GM12873 (cell line): ENCODE measurements at regions not wholly inside any gene's neighbourhood (a gene's known extent, or its start where the extent isn't known, plus 50 kb on each side); places are given as distances from the start of the nearest gene placed in this dataset.

ENCODE experiments used
- TF ChIP-seq, protein P1 (sequence below): IDR thresholded peaks from 2 replicates; pipeline ENCODE4 v1.5.1; 2012; ENCODE audit warnings: low read depth, mild to moderate bottlenecking, moderate library complexity, low read length, control low read depth; ENCODE audit not compliant: insufficient read depth; ENCODE audit errors: missing control alignments

DNA sequence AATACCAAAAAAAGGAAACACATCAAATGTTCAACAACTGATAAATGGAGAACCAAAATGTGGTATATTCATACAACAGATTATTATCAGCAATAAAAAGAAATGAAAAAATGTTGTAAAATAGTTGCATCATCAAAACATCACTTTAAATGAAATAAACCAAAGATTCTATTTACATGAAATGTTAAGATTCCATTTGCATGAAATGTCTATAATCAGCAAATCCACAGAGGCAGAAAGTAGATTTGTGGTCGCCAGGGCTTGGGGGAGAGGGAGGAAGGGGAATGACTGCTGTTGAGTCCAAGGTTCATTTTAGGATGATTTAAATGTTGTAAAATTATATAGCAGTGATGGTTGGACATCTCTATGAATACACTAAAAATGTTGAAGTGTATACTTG lies 181.9 kb downstream of the RTP5 start:
- TF ChIP-seq, protein P1, sequence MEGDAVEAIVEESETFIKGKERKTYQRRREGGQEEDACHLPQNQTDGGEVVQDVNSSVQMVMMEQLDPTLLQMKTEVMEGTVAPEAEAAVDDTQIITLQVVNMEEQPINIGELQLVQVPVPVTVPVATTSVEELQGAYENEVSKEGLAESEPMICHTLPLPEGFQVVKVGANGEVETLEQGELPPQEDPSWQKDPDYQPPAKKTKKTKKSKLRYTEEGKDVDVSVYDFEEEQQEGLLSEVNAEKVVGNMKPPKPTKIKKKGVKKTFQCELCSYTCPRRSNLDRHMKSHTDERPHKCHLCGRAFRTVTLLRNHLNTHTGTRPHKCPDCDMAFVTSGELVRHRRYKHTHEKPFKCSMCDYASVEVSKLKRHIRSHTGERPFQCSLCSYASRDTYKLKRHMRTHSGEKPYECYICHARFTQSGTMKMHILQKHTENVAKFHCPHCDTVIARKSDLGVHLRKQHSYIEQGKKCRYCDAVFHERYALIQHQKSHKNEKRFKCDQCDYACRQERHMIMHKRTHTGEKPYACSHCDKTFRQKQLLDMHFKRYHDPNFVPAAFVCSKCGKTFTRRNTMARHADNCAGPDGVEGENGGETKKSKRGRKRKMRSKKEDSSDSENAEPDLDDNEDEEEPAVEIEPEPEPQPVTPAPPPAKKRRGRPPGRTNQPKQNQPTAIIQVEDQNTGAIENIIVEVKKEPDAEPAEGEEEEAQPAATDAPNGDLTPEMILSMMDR, result no peak

DNA sequence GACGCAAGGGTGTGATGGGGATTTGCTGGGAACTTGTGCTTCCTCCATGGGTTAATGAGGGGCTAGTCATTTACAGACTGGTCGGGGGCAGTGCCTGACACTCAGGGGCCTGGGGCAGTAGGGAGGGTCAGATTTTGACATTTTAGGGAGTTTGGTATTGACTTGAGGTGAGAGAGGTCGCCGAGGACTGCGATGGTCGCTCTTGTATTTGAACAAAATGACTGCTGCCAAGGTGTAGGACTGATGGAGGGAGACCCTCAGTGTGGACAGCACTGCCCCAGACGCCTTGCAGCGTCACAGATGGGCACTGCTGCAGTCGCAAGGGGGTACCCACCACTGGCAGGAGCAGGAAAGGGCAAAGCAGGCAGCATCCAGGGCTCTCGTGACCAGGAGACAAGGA lies 182.9 kb downstream of the RTP5 start:
- TF ChIP-seq, protein P1, result no peak

DNA sequence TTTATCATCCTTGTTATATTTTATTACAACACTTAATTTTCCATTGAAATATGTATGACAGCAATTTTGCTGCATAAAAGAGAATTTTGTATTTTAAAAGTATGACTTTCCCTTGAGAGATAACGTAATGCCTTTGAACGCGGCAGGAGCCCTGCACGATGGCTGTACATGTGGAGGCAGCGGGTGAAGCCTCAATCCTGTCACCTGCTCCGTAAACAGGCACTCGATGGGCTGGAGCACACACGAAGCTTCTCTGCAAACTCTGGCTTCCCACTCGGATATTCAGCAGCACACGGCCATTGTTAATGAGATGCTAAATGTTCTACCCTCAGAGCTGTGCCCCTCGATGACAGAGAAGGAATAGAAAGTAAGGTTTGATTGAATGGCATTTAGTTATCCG lies 184.4 kb downstream of the RTP5 start:
- TF ChIP-seq, protein P1, result no peak

DNA sequence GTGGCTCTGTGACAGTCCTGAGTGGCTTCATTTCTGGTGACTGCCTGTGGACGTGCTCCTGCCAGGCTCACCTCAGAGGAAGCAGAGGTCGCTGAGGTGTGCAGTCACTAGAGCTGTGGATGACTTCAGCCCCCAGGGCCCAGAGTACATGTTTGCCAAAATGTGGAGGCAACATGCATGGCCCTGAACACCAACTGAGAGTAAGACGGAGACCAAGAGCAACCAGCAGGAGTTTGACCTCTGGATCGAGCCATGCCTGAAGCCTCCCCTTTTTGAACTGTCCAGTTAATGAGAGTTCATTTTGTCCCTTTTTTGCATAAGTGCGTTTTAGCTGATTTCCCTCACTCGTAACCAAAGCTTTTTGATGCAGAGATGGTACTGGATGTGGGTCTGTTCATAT lies 184.9 kb downstream of the RTP5 start:
- TF ChIP-seq, protein P1, result no peak

DNA sequence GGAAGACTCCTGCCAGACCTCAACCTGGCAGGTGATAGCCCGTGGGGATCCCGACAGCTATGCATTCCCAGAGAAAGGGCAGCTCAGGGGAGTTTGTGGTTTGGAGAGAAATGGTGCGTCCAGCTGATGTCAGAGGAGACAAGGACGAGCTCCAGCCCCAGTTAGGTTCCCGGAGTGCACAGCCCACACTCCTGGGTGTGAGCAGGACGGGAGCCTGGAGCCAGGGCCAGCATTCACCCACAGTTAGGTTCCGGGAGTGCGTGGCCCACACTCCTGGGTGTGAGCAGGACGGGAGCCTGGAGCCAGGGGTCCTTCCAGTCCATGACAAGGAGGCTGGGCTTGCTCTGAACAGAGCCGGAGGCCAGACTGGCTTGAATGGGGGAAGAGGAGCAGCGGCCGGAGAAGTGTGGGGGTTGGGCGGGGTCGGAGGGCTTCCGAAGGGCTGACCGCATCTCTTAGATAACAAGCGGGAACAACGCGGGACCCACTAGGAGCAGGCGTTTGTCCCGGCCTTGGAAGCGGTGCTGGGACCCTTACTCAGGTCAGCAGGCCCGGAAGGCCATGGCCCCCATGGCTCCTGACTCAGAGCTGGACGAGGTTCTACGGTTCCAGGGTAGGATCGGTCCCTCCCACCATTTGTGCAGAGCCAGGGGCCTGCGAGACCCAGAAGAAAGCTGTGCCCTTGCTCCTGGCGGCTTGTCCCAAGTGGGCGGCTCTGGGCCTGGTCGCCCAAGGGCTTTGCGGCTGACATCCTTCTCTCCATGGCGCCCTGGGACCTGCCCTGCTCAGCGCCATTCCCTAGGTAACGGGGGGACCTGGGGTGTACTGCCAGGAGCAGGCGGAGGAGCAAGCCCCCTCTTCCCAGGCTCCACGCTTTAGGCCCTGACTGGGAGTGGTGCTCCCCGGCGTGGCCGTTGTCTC lies 185.6 kb downstream of the RTP5 start:
- TF ChIP-seq, protein P1, result no peak

DNA sequence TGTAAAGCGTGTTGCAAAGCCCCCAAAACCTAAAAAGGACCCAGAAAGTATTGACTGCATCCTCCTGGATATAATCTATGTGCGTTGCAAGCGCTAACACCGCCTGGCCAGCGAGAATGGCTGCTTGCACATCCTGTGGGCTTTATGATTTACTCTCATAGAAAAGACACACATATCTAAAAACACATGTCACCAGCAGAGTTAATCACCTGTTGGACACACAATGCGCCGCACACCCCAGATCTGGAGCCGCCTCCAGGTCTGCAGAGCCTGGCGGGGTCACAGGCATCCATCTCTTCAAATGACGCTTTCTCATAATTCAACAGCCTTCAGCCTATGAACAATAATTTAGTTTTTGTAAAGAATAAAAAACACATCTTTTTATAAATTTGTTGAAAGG lies 186.5 kb downstream of the RTP5 start:
- TF ChIP-seq, protein P1, result no peak

DNA sequence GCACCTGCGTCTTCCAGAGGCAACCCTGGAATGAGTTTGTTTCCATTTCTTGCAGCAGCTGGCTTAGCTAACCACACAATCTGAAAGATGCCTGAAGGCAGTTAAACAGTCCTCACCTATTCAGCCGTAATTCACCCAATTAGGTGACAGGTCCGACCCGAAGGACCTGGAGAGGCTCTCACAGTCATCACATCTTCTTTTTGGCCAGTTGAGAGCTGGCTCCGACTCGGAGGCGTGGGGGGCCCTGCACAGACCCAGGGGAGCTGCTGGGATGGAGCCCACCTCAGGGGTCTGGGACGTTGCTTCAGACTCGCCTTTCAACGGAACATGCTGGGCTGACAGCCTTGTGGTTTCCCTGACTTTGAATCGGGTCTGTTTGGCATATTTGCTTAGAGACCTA lies 187.3 kb downstream of the RTP5 start:
- TF ChIP-seq, protein P1, result no peak
